GM19467 (cell line): ENCODE measurements at regions not wholly inside any gene's neighbourhood (a gene's known extent, or its start where the extent isn't known, plus 50 kb on each side); places are given as distances from the start of the nearest gene placed in this dataset.

Experiments
- ATAC-seq: cut with Tn5 transposase; IDR thresholded peaks from one replicate; pipeline ENCODE4 v1.9.1; 2021; ENCODE audit warnings: mild to moderate bottlenecking, moderate library complexity; ENCODE audit not compliant: unreplicated experiment

GRCh38 chr10:84076540-84077195 lies 62.6 kb upstream of the GHITM start:
- ATAC-seq, result no peak

GRCh38 chr10:84077768-84078167 lies 61.5 kb upstream of the GHITM start:
- no peak for ATAC-seq

GRCh38 chr10:84078771-84079170 lies 60.5 kb upstream of the GHITM start:
- no peak for ATAC-seq

- no peak for ATAC-seq
These were observed 55.0 kb upstream of the GHITM start for GRCh38 chr10:84084342-84084741.

GRCh38 chr10:84087202-84087601 lies 52.1 kb upstream of the GHITM start:
- no peak for ATAC-seq

GRCh38 chr10:84088626-84089025 lies 50.7 kb upstream of the GHITM start:
- no peak for ATAC-seq

GRCh38 chr10:84089162-84089561 lies 50.1 kb upstream of the GHITM start:
- ATAC-seq, result no peak
